Panc1 (cell line): ENCODE measurements at regions not wholly inside any gene's neighbourhood (a gene's known extent, or its start where the extent isn't known, plus 50 kb on each side); places are given as distances from the start of the nearest gene placed in this dataset.

Experiments used
- ATAC-seq: fragments of 200-7000 bp; cut with Tn5 transposase; 2 replicates; pipeline ENCODE4 v1.9.1; 2020; ENCODE audit warnings: mild to moderate bottlenecking, moderate library complexity
- BruUV-seq: library from RNA; stranded (reverse); fragments of 400-500 nt; replicated peaks from 2 replicates; lab custom pipeline; 2021; lab: Mats Ljungman, UMichigan
- CTCF ChIA-PET: fragments of 300-600 bp; sonication (Branson Sonifier 250); formaldehyde crosslinking; loops from one replicate; lab custom pipeline; 2022; ENCODE audit warnings: antibody characterized with exemption; lab: Charles Lee
- POLR2A ChIA-PET: fragments of 300-600 bp; sonication (Branson Sonifier 250); formaldehyde crosslinking; loops from one replicate; lab custom pipeline; 2022; ENCODE audit warnings: antibody characterized with exemption; lab: Charles Lee
- DNase-seq: peaks from one replicate; pipeline ENCODE4 v3.0.0-alpha.2; 2010; ENCODE audit warnings: low read depth, low spot score
- H3K27ac ChIP-seq: 2 replicates; pipeline ENCODE4 v1.5.1; 2011; ENCODE audit warnings: mild to moderate bottlenecking, low read length, inconsistent platforms
- H3K27me3 ChIP-seq: fragments of 200-500 bp; sonication (Bioruptor generic); 2 replicates; pipeline ENCODE4 v1.6.0; 2014; ENCODE audit warnings: low read length, inconsistent platforms; ENCODE audit not compliant: control insufficient read depth, insufficient read depth
- H3K36me3 ChIP-seq: fragments of 200-500 bp; sonication (Bioruptor generic); 2 replicates; pipeline ENCODE4 v1.5.1; 2014; ENCODE audit warnings: inconsistent platforms, mild to moderate bottlenecking, low read length, moderate library complexity; ENCODE audit not compliant: control insufficient read depth, insufficient read depth
- H3K4me1 ChIP-seq: 2 replicates; pipeline ENCODE4 v1.5.1; 2011; ENCODE audit warnings: inconsistent platforms, mild to moderate bottlenecking, low read length, moderate library complexity; ENCODE audit not compliant: control insufficient read depth, insufficient read depth
- H3K4me3 ChIP-seq, 2 experiments: 2 replicates each; pipeline ENCODE4 v1.5.1; 2011 to 2012; ENCODE audit warnings: low read depth in 2 of 2, low read length in 2 of 2, mild to moderate bottlenecking in 2 of 2, inconsistent platforms in 1 of 2, moderate library complexity in 1 of 2
- H3K9me3 ChIP-seq: fragments of 200-500 bp; sonication (Bioruptor generic); 2 replicates; pipeline ENCODE4 v1.5.1; 2014; ENCODE audit warnings: low read depth, mild to moderate bottlenecking, inconsistent platforms, low read length, moderate library complexity; ENCODE audit not compliant: control insufficient read depth, insufficient read depth
- CTCF ChIP-seq: fragments of 450-650 bp; IDR thresholded peaks from 2 replicates; pipeline ENCODE4 v1.5.1; 2017; ENCODE audit warnings: mild to moderate bottlenecking
- POLR2AphosphoS5 ChIP-seq: IDR thresholded peaks from 2 replicates; pipeline ENCODE4 v1.6.1; 2012; ENCODE audit warnings: mild to moderate bottlenecking, low read depth, low read length, moderate library complexity
- REST ChIP-seq, 2 experiments: IDR thresholded peaks; 2 replicates each; pipeline ENCODE4 v1.6.1; 2011 to 2012; ENCODE audit warnings: low read depth in 2 of 2, control low read depth in 1 of 2, low read length in 1 of 2, mild to moderate bottlenecking in 1 of 2, moderate library complexity in 1 of 2; ENCODE audit not compliant: insufficient read depth in 1 of 2
- SIN3A ChIP-seq: IDR thresholded peaks from 2 replicates; pipeline ENCODE4 v1.6.1; 2012; ENCODE audit warnings: low read depth, mild to moderate bottlenecking, low read length, moderate library complexity, borderline replicate concordance; ENCODE audit not compliant: insufficient read depth
- TCF7L2 ChIP-seq: IDR thresholded peaks from 2 replicates; pipeline ENCODE4 v1.6.1; 2011; ENCODE audit warnings: mild to moderate bottlenecking, low read depth, low read length, inconsistent platforms
- in situ Hi-C: cut with HindIII; loops from 2 replicates; pipeline ENCODE4 v1.10.0; 2016; ENCODE audit warnings: low sequenced_read_pairs, low pct_unique_long_range_greater_than_20kb
- intact Hi-C: fragments of 100-400 bp; cut with micrococcal nuclease; formaldehyde crosslinking; loops from one replicate; pipeline ENCODE4 v1.10.0; 2022; ENCODE audit not compliant: unreplicated experiment

GRCh38 chr10:10794791-10795191 is 222.9 kb upstream of the CELF2 start:
- no TSS peak for BruUV-seq
- H3K27ac ChIP-seq = no peak overlapping the region
- in situ Hi-C loops = no loop called here
- H3K9me3 ChIP-seq = no peaks in the 10 kb centered on the region
- no peaks in the 10 kb centered on the region for H3K36me3 ChIP-seq
- DNase-seq (no peak), ATAC-seq (no peak)
- intact Hi-C loops = no loop called here
- no peaks in the 10 kb centered on the region for H3K4me1 ChIP-seq
- H3K27me3 ChIP-seq = no peaks in the 10 kb centered on the region
- H3K4me3 ChIP-seq = no peak overlapping the region
- TF ChIP-seq REST (IDR thresholded peaks at IDR 0.05; ENCODE audit: insufficient read depth in 1 of 2, low read depth in 2 of 2, low read length in 1 of 2) = no peak
- ChIA-PET POLR2A (no interaction called here), CTCF (no interaction called here)

- in situ Hi-C loops (no loop called here), intact Hi-C loops (no loop called here)
- H3K36me3 ChIP-seq = no peaks in the 10 kb centered on the region
- no peaks in the 10 kb centered on the region for H3K27me3 ChIP-seq
- H3K27ac ChIP-seq = no peak overlapping the region
- TF ChIP-seq REST (IDR thresholded peaks at IDR 0.05; ENCODE audit: insufficient read depth in 1 of 2, low read depth in 2 of 2, low read length in 1 of 2) = no peak
- no peak for TF ChIP-seq POLR2AphosphoS5
- no peak for TF ChIP-seq CTCF
- TF ChIP-seq TCF7L2 = no peak
- TF ChIP-seq SIN3A = no peak
- no peaks in the 10 kb centered on the region for H3K4me1 ChIP-seq
- ATAC-seq (no peak), DNase-seq (no peak)
- BruUV-seq = no TSS peak
- CTCF ChIA-PET = no interaction called here
- POLR2A ChIA-PET = no interaction called here
- H3K4me3 ChIP-seq = no peak overlapping the region
- no peaks in the 10 kb centered on the region for H3K9me3 ChIP-seq
These were observed 221.5 kb upstream of the CELF2 start for GRCh38 chr10:10796061-10796773.
